IMR-90 (cell line): ENCODE measurements at regions not wholly inside any gene's neighbourhood (a gene's known extent, or its start where the extent isn't known, plus 50 kb on each side); places are given as distances from the start of the nearest gene placed in this dataset.

Source experiments
- CEBPB ChIP-seq: IDR thresholded peaks from 2 replicates; pipeline ENCODE4 v1.6.1; 2012; ENCODE audit warnings: low read depth, low read length, improper control_type of control experiment
- POLR2A ChIP-seq: IDR thresholded peaks from 2 replicates; pipeline ENCODE4 v1.6.1; 2012; ENCODE audit warnings: mild to moderate bottlenecking, low read depth, low read length
- RAD21 ChIP-seq: IDR thresholded peaks from 2 replicates; pipeline ENCODE4 v1.6.1; 2012; ENCODE audit warnings: low read length, improper control_type of control experiment
- SMC3 ChIP-seq: fragments of 150-350 bp; IDR thresholded peaks from 2 replicates; pipeline ENCODE4 v1.6.1; 2016; ENCODE audit warnings: low read depth, mild to moderate bottlenecking, antibody characterized with exemption, low read length, moderate library complexity
- TF ChIP-seq, protein P1 (sequence below): conservative IDR thresholded peaks from 2 replicates; pipeline ENCODE4 v1.5.1; 2012; ENCODE audit warnings: mild to moderate bottlenecking, low read depth, low read length, improper control_type of control experiment

GRCh38 chr10:21388589-21388988, 136.9 kb downstream of the SKIDA1 start:
- TF ChIP-seq RAD21 (no peak), POLR2A (no peak), SMC3 (no peak), CEBPB (no peak)
- TF ChIP-seq, protein P1, sequence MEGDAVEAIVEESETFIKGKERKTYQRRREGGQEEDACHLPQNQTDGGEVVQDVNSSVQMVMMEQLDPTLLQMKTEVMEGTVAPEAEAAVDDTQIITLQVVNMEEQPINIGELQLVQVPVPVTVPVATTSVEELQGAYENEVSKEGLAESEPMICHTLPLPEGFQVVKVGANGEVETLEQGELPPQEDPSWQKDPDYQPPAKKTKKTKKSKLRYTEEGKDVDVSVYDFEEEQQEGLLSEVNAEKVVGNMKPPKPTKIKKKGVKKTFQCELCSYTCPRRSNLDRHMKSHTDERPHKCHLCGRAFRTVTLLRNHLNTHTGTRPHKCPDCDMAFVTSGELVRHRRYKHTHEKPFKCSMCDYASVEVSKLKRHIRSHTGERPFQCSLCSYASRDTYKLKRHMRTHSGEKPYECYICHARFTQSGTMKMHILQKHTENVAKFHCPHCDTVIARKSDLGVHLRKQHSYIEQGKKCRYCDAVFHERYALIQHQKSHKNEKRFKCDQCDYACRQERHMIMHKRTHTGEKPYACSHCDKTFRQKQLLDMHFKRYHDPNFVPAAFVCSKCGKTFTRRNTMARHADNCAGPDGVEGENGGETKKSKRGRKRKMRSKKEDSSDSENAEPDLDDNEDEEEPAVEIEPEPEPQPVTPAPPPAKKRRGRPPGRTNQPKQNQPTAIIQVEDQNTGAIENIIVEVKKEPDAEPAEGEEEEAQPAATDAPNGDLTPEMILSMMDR: no peak
